GM21360 (cell line): ENCODE measurements at regions not wholly inside any gene's neighbourhood (a gene's known extent, or its start where the extent isn't known, plus 50 kb on each side); places are given as distances from the start of the nearest gene placed in this dataset.

ENCODE experiments used
- ATAC-seq: cut with Tn5 transposase; IDR thresholded peaks from one replicate; pipeline ENCODE4 v1.9.1; 2021; ENCODE audit warnings: mild to moderate bottlenecking, moderate library complexity; ENCODE audit not compliant: unreplicated experiment

DNA sequence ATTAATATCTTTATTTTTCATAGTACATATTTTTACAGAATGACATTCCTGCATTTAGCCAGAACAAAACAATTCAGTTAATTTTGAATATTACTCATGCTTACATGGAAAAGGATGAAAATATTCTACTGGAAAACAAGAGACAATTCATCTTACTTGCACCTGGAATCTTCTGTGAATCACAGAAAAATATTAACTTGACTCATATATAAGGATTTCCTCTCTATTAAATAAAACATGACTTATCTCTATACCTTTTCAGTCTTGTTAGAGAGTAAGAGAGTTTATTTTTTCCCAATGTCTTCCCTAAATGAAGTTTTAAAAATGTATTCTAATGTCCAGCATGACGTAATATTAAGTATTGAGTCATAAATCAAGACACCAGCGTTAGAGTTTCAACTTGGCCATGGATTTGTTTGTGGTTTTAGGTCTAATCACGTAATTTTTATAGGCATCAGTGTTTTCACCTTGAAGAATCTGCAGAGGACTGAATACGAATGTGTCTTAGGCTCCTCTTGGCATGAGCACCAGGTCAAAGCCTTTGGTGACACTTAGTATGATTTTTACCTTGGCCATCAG is 445.1 kb upstream of the JAG1 start:
- no peak for ATAC-seq

GRCh38 chr20:11119573-11119972 is 445.8 kb upstream of the JAG1 start:
- no peak for ATAC-seq

- no peak for ATAC-seq
Measured at GRCh38 chr20:11120431-11120830, 446.6 kb upstream of the JAG1 start.

GRCh38 chr20:11124849-11125505 is 451.2 kb upstream of the JAG1 start:
- no peak for ATAC-seq

GRCh38 chr20:11128220-11128718 is 454.5 kb upstream of the JAG1 start:
- no peak for ATAC-seq

GRCh38 chr20:11128721-11129120 is 454.9 kb upstream of the JAG1 start:
- no peak for ATAC-seq

- ATAC-seq = no peak
Measured at GRCh38 chr20:11130554-11131166, 456.9 kb upstream of the JAG1 start.

DNA sequence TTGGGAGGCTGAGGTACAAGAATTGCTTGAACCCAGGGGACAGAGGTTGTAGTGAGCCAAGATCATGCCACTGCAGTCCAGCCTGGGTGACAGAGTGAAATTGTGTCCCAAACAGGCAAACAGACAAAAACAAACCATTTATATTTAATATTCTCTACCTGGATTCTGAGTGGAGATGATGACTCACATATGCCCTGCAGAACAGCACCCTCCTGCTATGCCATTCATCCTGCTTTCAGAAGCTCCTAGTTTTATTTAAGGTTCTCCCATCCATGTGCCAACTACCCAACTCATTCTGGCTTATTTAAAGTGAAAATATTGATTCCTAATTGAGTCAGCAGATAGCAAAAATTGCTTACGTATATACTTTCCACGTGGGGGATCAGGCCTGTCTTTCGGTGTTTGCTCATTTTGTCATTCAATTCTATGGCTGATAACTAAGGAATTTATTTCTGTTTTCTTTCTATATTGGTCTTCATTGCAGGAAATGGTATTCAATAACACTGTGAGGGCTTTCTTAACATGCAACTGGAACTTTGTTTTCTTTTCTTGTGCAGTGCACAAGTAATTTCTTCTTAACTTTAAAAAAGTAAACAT is 459.1 kb upstream of the JAG1 start:
- ATAC-seq = no peak

GRCh38 chr20:11136691-11137090 is 462.9 kb upstream of the JAG1 start:
- no peak for ATAC-seq

DNA sequence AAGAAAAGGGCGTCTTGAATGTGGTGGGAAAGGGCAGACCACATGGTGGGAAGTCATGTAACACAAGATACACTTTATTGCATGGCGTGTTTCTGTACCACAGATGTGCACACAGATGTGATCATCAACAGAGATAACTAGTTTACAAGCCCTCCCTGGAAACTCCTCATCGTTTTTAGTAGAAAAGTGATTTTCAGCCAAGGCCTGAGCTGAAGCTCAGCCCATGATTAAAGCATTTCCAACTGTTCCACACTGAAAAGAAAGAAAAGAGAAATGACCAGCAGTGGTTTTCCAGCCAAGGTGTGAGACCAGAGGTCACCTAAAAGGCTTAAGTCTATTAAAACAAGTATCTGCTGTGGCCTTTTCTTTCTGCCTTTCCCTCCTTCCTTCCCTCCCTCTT is 463.9 kb upstream of the JAG1 start:
- ATAC-seq = no peak

DNA sequence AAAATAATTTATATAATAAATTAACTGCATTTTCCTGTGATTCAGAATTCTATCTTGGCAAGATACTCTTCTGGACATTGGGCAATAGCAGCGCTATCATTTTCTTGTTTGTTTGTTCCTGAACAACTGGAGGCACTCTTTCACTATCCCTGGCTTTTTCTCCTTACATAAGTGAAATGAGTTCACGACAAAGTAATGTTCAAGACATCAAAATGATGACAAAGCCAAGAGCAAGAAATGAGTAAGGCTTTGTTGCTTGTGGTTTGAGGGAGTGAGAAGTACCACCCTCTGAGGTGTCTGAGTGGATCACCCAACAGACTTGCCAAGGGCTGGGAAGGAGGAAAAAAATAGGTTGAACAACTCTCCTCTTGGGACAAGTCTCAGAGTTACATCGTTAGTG is 466.6 kb upstream of the JAG1 start:
- no peak for ATAC-seq

DNA sequence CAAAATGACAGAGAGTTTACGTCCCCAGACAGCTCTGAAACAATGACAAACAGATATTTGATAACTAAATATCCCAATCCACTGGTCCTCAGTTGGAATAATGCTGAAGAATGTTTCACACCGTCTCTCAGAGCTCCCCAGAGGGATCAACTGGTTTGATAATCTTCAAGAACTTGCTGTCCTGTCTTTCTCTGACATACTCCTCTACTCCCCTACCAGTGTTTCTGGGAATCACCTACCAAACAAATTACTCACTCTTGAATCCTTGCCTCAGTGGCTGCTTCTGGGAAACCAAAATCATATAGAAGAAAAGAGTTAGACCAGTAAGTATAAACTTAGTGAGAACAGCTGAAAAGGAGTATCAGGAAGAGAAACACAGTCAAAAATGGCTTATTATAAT is 469.7 kb upstream of the JAG1 start:
- ATAC-seq = no peak

DNA sequence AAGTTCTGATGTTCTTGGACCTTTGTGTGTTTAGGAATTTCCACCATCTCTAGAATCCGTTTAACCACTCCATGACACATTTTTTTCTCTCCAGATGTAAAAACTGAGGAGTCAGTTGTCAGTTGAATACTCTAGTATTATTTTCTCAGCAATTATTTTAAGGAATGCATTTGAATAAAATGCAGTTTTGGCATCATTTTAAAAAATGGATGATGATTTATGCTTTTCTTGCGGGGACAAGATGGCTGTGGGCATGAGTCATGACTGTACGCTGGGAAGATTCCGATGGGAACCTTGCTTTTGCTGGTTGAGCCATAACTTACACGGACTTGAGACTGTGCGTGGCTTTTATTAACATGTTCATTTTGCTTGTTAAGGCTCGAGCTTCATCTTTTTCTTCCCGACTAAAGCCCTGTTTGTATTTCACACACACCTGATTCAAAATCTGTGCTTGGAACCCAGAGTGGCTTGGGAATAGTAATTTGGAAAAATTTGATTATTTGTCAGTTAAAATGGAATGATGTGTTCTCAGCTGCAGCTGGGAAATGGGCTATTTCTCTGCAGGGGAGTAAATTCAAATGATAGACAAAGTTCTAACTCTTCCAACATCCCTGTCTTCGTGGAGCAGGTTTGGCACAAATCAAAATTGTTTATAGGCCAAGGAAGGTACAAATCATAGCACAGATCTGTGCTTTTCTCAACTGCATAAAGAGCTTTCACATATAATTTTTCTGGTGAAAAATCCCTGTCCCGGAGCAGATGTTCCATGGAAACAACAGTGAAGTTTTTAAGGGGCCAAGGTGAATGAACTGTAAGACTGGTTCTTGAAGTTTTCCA is 470.5 kb upstream of the JAG1 start:
- no peak for ATAC-seq

DNA sequence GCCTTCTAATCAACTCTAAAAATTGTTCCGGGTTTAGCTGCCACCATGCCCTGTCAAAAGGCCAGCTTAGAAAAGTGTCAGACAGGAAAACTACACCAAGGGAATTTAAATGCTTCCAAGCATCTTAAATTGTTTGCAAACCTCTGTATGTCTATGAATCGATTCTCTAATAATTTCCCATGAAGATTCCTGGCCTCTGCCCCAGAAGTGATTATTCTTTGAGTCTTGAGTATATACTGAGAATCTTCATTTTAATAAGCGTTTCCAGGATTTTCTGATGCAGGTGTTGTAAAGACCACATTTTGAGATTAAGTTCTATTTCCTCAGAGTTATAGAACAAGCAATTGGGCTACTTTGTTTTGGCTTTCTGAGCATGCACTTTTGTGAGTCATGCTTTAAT is 471.8 kb upstream of the JAG1 start:
- ATAC-seq = no peak

- no peak for ATAC-seq
Measured at GRCh38 chr20:11153819-11154218, 480.0 kb upstream of the JAG1 start.

DNA sequence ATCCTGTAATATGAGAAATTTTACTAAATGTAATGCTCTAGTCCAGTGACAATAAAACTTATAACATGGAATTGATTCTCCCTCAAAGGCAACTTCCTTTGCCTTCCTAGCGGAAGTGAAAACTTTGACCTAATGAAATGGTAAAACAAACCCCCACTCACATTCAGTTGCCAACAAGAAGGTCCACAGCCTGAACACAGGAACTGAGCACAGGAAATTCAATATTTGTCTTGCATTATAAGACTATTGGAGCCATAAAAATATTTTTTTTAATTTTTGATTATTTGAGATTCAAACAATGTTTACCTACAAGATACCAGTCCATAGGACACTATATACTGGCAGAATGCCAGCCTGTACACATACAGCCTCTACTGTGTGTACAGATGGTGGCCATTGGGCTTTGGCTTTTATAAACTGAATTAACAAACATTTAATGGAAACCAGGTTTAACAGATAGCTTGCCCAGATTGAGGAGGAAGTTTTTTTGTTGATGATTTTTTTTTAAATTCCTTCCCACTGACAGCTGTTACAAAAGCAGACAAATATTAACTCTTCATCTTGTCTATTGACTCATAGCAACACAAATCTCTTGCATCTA is 481.5 kb upstream of the JAG1 start:
- no peak for ATAC-seq

DNA sequence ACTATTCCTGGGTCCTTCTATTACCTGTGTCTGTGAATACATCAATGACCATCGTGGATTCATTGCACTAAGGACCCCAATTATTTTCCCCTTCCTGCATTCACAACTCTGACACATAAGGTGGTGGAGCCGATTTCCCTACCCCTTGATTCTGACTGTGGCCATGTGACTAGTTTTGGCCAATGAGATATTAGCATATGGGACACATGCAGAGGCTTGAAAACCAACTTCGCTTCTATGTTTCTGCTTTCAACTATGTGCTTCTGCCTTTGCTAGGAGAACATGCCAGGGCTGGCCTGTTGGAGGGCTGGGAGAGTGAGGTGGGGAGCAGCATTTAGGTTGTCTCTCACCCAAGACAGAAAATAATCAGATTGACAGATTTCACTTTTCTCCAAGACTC is 483.1 kb upstream of the JAG1 start:
- ATAC-seq = no peak

DNA sequence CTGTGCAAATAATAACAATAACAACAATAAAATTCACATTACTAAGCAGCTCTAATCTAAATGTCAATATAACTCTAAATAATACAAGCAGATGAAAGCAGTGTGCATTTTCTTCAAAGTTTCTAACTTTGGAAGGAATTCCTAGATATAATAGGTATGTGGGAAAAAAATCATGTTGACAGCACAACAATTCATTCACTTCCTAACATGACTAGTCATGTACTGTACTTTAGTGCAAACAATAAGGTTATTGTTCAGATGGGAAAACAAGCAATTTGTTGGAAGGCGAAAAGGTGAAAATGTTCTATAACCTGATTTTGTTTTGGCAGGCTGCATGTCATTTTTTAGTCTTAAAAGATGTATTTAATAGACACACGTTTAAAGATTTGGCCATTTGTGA is 484.3 kb upstream of the JAG1 start:
- ATAC-seq = no peak

DNA sequence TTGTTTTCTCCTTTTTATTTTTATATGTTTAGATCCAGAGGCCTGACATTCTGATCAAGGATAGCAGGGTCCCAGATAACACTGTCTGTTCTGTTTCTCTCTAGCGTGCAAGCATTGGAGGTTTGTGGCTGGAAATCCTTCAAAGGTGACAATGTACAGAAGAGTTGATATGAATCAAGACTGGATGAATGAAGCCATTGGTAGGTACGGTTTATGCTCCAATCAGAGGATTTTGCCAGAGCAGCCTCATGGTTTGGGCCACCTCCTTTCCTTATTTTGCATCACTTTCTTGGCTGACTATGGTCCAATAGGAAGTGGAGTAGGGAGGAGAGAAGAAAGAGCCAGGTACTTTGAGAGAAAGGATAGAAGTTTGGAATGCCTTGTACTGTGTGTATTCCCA is 484.8 kb upstream of the JAG1 start:
- ATAC-seq = no peak

- no peak for ATAC-seq
Measured at GRCh38 chr20:11159728-11160127, 485.9 kb upstream of the JAG1 start.
